HL-60/S4 treated with retinoic acid at 250 ng/mL for 4 days and 3 days (cell line): ENCODE measurements at regions not wholly inside any gene's neighbourhood (a gene's known extent, or its start where the extent isn't known, plus 50 kb on each side); places are given as distances from the start of the nearest gene placed in this dataset.

Experiments used
- in situ Hi-C: fragments of 300-500 bp; cut with MboI; formaldehyde crosslinking; loops from 2 replicates; pipeline ENCODE4 v1.7.0; 2022; ENCODE audit warnings: low sequenced_read_pairs

DNA sequence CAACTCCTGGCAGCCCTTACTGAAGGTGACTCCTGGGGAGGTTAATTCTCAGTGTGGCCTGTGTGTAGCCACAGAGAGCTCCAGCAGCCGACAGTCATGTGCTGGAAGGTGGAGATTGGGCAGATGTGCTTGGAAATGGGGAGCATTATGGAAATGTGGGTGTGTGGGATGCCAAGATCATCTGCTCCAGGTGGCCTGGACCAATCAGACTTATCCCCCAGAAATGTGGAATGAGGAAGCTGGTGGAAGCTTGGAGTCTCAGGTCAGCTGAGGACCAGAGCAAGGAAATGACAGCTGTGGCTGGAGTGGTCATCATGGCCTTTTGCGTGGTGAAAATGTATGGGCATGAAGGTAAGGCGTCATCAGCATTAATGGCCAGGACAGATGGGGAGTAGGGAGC is 234.0 kb downstream of the MIAT start:
- in situ Hi-C loops = no loop called here

DNA sequence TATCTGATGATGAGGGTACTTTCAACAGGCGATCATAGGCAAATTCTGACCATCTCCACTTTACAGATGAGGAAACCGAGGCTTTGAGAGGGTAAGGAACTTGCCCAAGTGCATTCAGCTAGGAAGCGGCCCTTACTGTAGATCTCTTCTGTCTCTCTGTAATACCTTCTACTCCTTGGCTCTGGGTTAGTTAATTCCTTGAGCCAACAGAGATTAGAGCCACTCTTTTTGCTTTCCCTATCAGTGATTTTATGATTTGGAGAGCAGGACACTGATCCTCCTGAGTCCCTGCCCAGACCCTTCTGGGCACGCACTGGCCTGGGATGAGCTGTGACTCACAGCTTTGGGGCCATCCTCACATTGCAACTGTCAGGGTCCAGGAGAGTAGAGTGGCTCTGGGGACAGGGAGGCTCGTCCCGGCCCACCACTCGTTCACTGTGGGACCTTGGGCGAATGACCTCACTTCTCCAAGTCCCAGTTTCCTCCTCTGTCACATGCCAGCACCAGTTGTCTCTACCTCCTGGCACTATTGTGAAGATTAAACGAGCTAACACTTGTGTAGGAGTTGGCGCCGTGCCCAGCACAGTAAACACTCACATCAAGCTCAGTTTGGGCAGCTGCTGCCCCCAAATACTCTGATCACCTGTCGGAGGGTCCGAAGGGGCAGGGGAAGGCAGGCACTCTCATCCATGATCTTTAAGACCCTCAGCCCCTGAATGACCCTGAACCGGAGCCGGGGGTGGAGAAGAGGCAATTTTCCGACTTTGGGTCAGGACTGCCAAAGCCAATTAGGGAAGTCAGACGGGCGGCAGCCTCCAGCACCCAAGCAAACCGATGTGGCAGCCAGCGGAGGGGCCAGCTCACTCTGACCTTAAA is 235.0 kb downstream of the MIAT start:
- in situ Hi-C loops = no loop called here

DNA sequence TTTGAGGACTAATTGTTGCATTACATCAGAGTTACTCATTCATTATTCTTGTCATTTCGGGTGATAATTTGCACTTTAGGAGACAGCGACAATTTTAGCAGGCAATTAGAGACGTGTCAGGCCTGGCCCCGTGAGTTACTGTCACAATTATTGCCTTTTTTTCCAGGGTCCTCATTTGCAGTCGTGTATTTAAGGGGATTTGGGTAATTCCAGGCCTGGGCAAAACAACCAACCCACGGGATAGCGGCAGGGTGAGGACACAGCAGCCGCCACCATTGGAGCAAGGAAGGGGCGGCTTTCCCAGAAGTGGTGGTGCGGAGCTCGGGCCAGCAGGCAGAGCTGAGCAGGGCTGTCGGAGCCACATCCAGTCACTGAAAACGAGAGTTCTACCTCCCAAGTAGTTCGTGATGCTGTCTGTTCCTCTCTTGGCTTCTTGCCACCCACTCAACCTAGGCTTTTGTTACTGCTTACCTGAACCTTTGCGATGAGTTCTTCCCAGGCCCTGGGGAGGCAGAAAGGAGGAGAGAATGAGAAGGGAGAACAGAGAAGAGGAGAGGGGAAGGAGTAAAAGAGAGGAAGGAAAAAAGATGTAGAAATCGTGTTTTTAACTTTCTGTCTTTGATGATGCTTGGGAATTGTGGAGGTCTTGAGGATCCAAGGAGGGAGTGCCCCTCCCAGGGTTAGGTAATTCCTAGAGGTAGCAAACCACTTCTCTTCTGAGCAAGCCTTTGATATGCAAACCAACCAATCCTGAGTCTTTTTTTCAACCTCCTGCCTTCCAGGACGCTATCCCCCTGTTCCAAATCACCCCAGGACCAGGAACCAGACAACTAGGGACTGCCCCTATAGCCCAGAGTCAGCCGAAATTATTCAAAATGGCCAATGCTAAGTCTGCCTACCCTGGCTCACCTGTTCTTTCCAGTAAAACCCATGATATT is 236.1 kb downstream of the MIAT start:
- in situ Hi-C loops = no loop called here

DNA sequence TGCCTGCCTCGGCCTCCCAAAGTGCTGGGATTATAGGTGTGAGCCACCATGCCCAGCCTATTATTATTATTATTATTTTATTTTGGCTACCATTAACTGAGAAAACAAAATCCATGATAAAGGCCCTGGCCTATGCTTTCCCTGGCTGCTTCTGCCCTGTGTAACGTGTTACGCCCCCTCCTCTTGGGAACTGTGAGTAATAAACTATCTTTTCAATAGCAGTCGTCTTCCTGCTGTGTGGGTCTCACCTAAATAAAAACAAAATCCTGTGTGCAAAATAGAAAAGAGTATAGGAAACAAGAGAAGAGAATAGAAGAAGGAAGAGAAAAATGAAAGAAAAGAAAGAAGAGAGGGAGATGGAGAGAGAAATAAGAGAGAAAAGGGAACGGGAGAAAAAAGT is 237.0 kb downstream of the MIAT start:
- in situ Hi-C loops = no loop called here

DNA sequence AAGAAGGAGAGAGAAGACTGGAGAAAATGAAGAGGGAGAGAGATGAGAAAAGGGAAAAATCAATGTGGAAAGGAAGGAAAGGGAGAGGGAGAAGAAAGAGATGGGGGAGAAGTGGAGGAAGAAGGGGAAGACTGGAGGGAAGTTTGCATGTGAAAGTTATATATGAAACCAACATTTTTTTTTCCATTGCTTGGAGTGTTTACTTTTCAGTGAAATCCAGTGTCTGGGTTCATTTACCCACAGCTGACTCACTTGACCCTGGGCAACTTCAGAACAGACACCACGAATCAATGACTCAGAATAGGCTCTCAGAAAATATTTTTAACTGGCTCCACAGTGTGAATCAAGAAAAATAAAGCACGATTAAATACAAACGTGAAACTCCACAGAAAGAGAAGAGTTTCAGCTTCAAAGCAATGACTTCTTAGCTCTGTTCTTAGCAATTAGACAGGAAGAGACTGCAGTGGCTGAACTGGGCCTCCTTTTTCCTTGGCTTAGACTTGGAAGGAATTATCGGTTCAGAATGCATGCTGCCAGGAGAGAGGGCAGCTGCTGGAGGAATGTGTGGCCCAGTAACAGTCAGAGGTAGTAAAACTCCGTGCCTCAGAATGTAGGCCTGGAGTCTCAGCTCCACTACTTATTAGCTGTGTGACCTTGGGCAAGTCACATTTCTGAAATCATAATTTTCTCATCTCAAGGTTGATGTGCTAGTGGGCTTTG is 237.5 kb downstream of the MIAT start:
- in situ Hi-C loops = no loop called here

DNA sequence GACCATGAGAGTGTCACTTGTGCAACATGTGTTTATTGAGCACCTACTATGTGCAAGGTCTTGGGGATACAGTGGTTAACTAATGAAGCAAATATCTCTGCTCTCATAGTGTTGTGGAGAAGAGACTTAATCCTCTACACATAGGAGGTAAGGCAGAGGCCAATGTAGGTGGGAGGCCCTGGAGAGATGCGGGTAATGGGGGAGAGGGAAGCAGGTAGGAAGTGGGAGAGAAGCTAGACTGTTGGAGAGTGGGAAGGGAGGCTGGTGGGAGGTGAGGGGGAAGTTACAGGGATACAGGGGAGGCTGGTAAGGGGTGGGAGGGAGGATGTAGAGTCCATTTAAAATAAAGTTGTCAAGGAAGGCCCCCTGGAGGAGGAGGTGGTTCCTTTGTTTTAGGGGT is 240.0 kb downstream of the MIAT start:
- in situ Hi-C loops = no loop called here

DNA sequence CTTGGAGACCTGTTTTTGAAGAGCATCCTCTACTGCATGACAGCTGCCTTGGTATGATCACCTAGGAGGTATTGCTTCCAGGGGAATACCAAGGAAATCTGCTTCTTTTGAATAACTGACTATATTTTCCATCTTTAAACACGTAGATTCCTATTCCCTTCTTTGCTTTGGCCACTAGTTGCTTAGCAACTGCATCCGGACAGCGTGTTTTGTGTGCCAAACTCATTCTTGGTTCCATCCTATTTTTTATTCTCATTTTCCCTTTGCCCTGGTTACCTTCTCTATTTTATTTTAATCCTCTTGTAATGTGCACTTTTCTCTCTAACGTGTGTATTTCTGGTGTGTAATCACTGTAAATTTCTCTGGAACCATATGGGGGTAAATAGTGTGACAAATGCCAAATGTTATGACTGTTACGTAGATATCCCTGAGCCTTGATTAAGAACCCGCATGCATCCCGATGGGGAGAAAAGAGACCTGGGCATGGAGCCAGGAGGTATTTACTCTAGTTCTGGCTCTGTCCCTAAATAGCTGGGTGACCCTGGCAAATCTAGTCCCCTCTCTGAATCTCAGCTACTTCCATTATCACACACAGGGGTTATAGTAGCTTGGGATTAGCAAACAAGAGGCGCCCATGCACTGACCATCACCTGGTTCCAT is 241.7 kb downstream of the MIAT start:
- in situ Hi-C loops = no loop called here

DNA sequence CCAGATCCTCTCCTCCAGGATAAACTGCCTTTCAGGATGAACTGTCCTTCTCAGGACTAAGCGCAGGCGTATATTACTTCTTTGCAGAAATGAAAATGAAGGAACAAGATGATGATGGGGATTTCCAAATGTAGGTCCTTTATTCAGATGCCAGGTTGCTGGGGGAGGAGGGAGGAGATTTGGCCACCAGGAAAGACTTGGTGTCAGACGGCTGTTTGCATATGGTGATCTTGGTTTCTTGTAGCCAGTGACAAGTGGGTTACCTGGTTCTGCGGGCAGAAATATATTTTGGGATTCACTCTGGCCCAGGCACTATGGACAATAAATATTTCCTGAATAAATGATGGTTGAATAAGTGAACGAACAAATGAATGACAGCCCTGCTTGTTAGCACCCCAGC is 243.4 kb downstream of the MIAT start:
- in situ Hi-C loops = no loop called here

DNA sequence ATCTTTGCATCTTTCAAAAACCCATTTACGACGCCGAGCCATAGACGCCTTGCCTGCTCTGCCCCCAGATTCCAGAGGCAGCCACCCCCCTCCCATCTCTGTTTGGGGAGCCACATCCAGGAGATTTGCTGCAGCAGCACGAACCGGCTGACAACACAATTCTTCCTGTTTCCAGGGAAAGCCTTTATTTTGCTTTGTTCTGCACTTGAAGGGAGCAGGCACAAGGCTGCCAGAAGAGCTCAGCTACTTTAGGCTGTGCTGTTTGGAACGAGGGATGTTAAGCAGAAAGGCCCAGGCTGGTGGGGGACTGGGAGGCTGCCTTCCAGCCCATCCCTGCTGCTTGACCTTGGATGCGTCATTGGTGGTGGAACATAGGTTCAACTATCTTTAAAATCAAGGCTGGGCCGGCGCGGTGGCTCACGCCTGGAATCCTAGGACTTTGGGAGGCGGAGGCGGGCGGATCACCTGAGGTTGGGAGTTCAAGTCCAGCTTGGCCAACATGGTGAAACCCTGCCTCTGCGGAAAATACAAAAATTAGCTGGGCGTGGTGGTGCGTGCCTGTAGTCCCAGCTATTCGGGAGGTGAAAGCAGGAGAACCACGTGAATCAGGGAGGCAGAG is 243.9 kb downstream of the MIAT start:
- in situ Hi-C loops = no loop called here

DNA sequence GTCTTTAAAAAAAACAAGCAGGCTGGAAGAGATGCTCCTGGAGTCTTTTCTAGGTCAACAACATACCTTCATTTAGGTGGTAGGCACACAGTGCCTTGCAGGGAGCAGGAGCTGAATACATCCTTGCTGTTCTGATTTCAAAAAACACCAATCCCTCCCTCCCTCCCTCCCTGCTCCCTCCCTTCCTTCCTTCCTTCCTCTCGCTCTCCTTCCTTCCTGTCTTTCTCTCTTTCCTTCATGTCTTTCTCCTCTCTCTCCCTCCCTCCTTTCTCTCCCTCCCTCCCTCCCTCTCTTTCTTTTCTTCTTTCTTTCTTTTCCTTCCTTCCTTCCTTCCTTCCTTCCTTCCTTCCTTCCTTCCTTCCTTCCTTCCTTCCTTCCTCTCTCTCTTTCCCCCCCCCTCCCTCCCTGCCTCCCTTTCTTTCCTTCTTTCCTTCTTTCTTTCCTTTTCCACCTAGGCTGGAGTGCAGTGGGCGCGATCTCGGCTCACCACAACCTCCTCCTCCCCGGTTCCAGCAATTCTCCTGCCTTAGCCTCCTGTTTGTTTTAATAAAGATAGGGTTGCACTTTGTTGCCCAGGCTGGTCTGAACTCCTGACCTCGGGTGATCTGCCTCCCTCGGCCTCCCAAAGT is 245.1 kb downstream of the MIAT start:
- in situ Hi-C loops = no loop called here

DNA sequence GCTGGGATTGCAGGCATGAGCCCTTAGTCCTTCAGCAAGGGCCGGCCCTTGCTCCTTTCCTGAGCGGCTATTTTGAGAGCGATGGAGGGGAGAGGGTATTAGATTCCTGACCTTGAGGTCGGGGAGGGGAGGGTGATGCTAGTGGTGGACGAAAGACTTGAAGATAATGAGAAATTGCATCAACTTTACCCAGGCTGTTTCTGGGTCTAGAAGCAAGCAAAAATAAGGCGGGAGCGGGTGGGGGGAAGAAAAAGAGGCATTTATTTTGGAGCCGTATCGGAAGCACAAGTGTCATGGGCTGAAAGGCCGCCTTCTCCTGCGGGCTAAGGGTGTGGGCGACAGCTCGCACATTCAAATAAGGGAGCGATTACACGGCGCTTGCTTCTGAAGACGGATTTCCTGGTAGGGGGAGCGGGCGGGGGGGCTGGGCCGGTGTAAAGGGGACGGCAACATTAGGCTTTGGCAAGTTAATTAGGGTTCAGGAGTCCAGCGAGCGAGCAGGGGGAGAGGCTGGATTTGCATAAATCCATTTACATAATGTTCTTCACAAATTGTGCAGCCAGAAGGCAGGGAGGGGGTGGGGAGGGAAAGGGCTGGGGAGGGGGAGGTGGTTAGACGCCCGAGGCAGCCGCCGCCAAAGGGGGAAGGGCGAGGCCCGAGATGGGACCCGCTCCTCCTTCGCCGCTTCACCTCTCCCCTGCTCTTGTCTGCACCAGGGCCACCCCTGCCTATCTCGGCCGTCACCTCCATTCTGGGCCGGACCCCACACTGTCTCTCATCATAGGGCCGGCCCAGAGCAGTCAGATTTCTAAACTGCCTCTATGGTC is 245.9 kb downstream of the MIAT start:
- in situ Hi-C loops = no loop called here

DNA sequence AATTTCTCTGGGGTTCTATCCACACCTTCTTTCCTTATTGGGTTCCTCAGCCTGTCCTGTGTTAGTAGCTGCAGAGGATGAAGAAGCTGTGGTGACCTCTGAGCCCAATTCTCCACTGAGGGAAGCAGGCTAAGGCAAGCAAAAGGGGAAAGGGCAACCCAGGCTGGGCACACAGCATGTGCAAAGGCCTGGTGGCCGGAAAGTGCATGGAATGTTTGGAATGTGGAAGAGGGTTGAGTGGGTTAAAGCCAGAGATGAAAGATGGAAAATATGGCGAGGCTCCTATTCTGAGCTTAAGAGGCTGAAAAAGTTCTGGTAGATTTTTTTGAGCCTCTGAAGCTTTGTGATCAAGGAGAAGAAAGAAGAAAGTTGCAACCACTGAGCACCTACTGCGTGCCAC is 247.1 kb downstream of the MIAT start:
- in situ Hi-C loops = no loop called here

DNA sequence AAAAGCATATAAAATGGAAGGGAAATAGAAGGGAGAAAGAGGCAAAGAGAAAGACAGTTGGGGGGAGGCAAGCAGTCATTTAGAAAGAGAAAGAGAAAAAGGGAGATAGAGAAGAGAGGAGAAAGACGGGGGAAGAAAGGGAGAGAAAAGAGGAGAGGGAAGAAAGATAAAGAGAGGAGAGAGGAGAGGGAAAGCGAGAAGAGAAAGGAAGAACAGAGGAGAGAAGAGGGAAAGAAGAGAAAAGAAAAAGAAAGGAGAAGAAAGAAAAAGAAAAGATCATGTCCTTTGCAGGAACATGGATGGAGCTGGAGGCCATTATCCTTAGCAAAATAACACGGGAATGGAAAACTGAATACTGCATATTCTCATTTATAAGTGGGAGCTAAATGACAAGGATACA is 247.7 kb downstream of the MIAT start:
- in situ Hi-C loops = no loop called here

DNA sequence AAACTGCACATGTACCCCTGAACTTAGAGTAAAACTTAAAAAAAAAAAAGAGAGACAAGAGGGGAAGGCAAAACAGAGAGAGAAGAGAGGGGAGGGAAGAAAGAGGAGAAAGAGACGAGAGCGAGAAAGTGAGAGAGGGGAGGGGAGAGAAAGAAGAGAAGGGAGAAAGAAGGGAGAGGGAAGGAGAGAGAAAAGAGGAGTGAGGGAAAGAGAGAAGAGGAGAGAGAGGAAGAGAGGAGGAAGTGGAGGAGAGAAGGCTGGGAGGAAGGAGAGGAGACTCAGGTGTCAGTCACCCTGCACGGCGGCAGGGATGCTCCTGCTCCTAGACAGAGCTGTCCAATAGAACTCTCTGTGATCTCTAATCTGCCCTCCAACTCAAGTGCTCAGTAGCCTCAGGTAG is 248.3 kb downstream of the MIAT start:
- in situ Hi-C loops = no loop called here

DNA sequence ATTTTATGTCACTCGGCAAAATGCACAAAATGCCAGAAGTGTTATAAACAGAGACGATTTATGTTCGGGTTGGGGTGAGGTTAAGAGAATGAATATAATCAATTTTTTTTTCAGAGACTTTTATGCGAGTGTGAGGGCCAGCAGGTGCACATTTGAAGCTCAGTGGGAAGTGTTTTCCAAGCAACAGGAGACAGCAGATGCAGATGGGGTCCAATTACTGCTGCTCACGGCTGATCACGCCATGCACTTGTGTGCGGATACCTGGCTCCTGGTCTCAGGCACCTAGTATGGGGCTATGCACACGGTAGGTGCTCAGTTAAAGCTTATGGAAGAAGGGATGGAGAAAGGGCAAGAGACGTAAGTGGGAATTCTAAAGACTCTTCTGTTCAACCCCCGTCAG is 249.1 kb downstream of the MIAT start:
- in situ Hi-C loops = no loop called here

DNA sequence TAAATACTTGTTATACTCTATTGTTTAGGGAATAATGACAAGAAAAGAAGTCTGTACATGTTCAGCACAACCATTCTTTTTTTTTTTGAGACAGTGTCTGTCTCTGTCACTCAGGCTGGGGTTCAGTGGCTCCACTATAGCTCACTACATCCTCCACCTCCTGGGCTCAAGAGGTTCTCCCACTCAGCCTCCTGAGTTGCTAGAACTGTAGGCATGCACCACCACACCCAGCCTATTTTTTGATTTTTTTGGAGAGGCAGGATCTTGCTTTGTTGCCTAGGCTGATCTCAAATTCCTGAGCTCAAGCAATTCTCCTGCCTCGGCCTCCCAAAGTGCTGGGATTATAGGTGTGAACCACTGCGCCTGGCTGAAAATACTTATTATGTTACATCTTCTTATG is 250.0 kb downstream of the MIAT start:
- in situ Hi-C loops = no loop called here

DNA sequence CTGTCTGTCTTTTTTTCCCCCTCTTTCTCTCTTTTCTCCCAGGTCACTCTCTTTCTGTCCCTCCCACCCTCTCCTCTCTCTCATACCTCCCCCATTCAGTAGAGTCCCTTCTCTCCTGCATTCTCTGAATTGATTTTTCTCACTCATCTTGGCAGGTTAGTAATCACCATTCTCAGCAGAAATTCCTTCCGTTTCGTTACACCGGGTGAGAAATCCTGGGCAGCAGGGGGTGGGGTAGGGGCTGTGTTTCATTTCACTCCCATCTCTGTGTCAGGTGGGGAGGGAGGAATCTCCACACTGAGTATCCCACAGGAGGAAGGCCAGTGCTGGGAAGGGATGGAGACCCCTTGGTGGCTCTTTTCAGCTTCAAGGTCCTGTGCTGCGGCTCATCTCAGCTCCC is 253.5 kb downstream of the MIAT start:
- in situ Hi-C loops = no loop called here

DNA sequence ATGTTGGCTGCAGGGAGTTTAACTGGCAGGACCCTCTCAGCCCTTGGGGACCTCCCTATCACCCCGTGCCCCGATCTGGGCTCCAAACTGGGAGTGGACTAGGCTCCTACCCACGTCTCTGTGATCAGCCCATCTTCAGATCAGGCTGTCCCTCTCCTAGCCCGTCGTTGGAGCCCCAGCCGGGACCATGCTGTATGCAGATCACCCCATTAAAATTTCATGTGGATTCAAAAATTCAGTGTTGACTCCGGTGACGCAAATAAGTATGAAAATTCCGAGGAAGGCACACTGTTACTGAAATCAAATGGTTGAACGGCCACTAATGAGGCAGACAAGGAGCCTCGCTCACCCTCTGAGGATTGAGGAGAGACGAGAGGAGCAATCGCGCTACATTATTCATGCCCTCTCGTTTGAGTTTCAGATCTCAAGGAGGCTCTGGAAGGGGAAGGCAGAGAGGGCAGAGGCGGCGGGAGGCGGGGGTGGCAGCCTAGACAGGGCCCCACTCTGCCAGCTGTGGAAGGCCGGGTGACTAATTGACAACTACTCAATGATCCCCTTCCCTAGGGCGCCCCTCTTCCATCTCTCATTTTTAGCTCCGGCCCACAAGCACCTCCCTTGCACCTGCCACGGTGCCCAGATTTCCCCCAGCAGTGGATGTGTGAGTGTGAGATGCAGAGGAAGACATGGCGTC is 255.4 kb downstream of the MIAT start:
- in situ Hi-C loops = no loop called here
